NCI-H226 (cell line): ENCODE measurements at regions not wholly inside any gene's neighbourhood (a gene's known extent, or its start where the extent isn't known, plus 50 kb on each side); places are given as distances from the start of the nearest gene placed in this dataset.

Source experiments
- DNase-seq: peaks from one replicate; pipeline ENCODE4 v3.0.0-alpha.2; 2015

DNA sequence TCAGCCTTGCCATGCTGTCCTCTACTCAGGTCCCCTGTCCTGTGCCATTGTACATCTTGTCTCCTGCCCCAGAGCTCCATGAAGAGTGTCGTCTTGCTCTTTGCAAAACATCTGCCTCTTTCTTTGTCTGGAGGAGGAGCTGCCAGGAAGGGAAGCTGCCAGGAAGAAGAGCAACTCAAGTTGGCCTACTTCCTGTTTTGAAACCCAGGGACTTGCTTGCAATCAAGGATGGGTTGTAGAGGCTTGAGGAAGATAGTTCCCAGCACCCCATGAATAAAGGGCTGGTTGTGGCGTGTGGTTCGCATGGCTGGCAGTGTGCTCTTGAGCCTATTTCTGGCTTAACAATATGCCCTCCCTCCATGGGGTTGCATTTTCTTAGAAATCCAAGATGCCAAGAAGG, 53.0 kb upstream of the CPEB4 start:
- no peak for DNase-seq

- no peak for DNase-seq
Measured at GRCh38 chr5:173835661-173836060, 52.5 kb upstream of the CPEB4 start.

- DNase-seq, result no peak
Measured at GRCh38 chr5:173837654-173838053, 50.5 kb upstream of the CPEB4 start.
